GM21529 (cell line): ENCODE measurements at regions not wholly inside any gene's neighbourhood (a gene's known extent, or its start where the extent isn't known, plus 50 kb on each side); places are given as distances from the start of the nearest gene placed in this dataset.
A peak's percentile ranks its signal among the peaks of the same experiment; 100 is the strongest.

ENCODE experiments used
- ATAC-seq: cut with Tn5 transposase; IDR thresholded peaks from one replicate; pipeline ENCODE4 v1.9.1; 2021; ENCODE audit not compliant: unreplicated experiment

- ATAC-seq: no peak
Observed at GRCh38 chr12:98244136-98244535, 271.3 kb upstream of the TMPO start.

GRCh38 chr12:98253207-98254037 lies 262.0 kb upstream of the TMPO start:
- ATAC-seq: no peak

GRCh38 chr12:98256830-98257229 lies 258.6 kb upstream of the TMPO start:
- ATAC-seq: no peak

GRCh38 chr12:98259693-98260092 lies 255.7 kb upstream of the TMPO start:
- ATAC-seq: no peak

- no peak for ATAC-seq
Observed at GRCh38 chr12:98260276-98260675, 255.1 kb upstream of the TMPO start.

- ATAC-seq: no peak
Observed at GRCh38 chr12:98262902-98263301, 252.5 kb upstream of the TMPO start.

- peak; percentile 98 for ATAC-seq
Observed at GRCh38 chr12:98274430-98275130, 240.8 kb upstream of the TMPO start.

- ATAC-seq: peak; percentile 39
Observed at GRCh38 chr12:98275131-98275475, 240.3 kb upstream of the TMPO start.

- no peak for ATAC-seq
Observed at GRCh38 chr12:98280152-98280551, 235.2 kb upstream of the TMPO start.

- no peak for ATAC-seq
Observed at GRCh38 chr12:98280621-98281020, 234.8 kb upstream of the TMPO start.

- ATAC-seq: no peak
Observed at GRCh38 chr12:98291828-98292227, 223.6 kb upstream of the TMPO start.

GRCh38 chr12:98294051-98294805 lies 221.2 kb upstream of the TMPO start:
- ATAC-seq: no peak

GRCh38 chr12:98295681-98296080 lies 219.7 kb upstream of the TMPO start:
- no peak for ATAC-seq

GRCh38 chr12:98296462-98297079 lies 218.8 kb upstream of the TMPO start:
- ATAC-seq: no peak

GRCh38 chr12:98297538-98297937 lies 217.9 kb upstream of the TMPO start:
- ATAC-seq: no peak

GRCh38 chr12:98308141-98308540 lies 207.2 kb upstream of the TMPO start:
- no peak for ATAC-seq

GRCh38 chr12:98317939-98318899 lies 197.2 kb upstream of the TMPO start:
- ATAC-seq: no peak

GRCh38 chr12:98319716-98320425 lies 195.5 kb upstream of the TMPO start:
- ATAC-seq: no peak

GRCh38 chr12:98325003-98325402 lies 190.4 kb upstream of the TMPO start:
- ATAC-seq: no peak

- ATAC-seq: no peak
Observed at GRCh38 chr12:98328467-98328866, 186.9 kb upstream of the TMPO start.
